Activated CD4-positive, alpha-beta T cell treated with anti-CD3 and anti-CD28 coated beads, Interleukin-2, amount 50 U/mL, for 48 hours (primary cell): ENCODE measurements at regions not wholly inside any gene's neighbourhood (a gene's known extent, or its start where the extent isn't known, plus 50 kb on each side); places are given as distances from the start of the nearest gene placed in this dataset.
"Not testable (repeated sequence)": the region's sequence is repeated elsewhere in the genome, so short reads cannot be mapped to it uniquely, and the experiment has no call there.

ENCODE experiments used
- DNase-seq, 2 experiments: peaks; one replicate each; pipeline ENCODE4 v3.0.0-alpha.2; 2020

GRCh38 chr4:118504927-118505326 is 152.1 kb upstream of the PRSS12 start:
- DNase-seq, result not testable (repeated sequence)

GRCh38 chr4:118505491-118505890 is 152.7 kb upstream of the PRSS12 start:
- DNase-seq, result not testable (repeated sequence)

GRCh38 chr4:118512870-118513269 is 160.1 kb upstream of the PRSS12 start:
- DNase-seq, result not testable (repeated sequence)

GRCh38 chr4:118514332-118514731 is 161.5 kb upstream of the PRSS12 start:
- not testable (repeated sequence) for DNase-seq

- not testable (repeated sequence) for DNase-seq
These were observed 163.3 kb upstream of the PRSS12 start for GRCh38 chr4:118516107-118516506.

GRCh38 chr4:118530107-118530506 is 155.1 kb upstream of the METTL14 start:
- not testable (repeated sequence) for DNase-seq

GRCh38 chr4:118531947-118532346 is 153.2 kb upstream of the METTL14 start:
- DNase-seq, result not testable (repeated sequence)

- not testable (repeated sequence) for DNase-seq
These were observed 149.4 kb upstream of the METTL14 start for GRCh38 chr4:118535788-118536187.

- not testable (repeated sequence) for DNase-seq
These were observed 145.6 kb upstream of the METTL14 start for GRCh38 chr4:118539412-118540077.

- not testable (repeated sequence) for DNase-seq
These were observed 128.6 kb upstream of the METTL14 start for GRCh38 chr4:118556576-118556975.

GRCh38 chr4:118557298-118557851 is 127.8 kb upstream of the METTL14 start:
- no peak for DNase-seq

- not testable (repeated sequence) for DNase-seq
These were observed 127.0 kb upstream of the METTL14 start for GRCh38 chr4:118558188-118558587.

- not testable (repeated sequence) for DNase-seq
These were observed 123.6 kb upstream of the METTL14 start for GRCh38 chr4:118561559-118561958.

- DNase-seq, result not testable (repeated sequence)
These were observed 119.1 kb upstream of the METTL14 start for GRCh38 chr4:118566003-118566513.

GRCh38 chr4:118572991-118573390 is 112.2 kb upstream of the METTL14 start:
- not testable (repeated sequence) for DNase-seq

GRCh38 chr4:118574251-118574913 is 110.8 kb upstream of the METTL14 start:
- DNase-seq, result not testable (repeated sequence)

- not testable (repeated sequence) for DNase-seq
These were observed 110.1 kb upstream of the METTL14 start for GRCh38 chr4:118575057-118575456.

- DNase-seq, result not testable (repeated sequence)
These were observed 109.5 kb upstream of the METTL14 start for GRCh38 chr4:118575726-118576125.

GRCh38 chr4:118576709-118577219 is 108.4 kb upstream of the METTL14 start:
- DNase-seq, result not testable (repeated sequence)

GRCh38 chr4:118585015-118585414 is 100.2 kb upstream of the METTL14 start:
- DNase-seq, result no peak

- no peak for DNase-seq
These were observed 98.8 kb upstream of the METTL14 start for GRCh38 chr4:118586357-118586790.

- no peak for DNase-seq
These were observed 97.9 kb upstream of the METTL14 start for GRCh38 chr4:118587116-118587831.

GRCh38 chr4:118587946-118588345 is 97.2 kb upstream of the METTL14 start:
- DNase-seq, result no peak
